ENCODE measurements at regions not wholly inside any gene's neighbourhood (a gene's known extent, or its start where the extent isn't known, plus 50 kb on each side); places are given as distances from the start of the nearest gene placed in this dataset.
"Not testable (repeated sequence)": the region's sequence is repeated elsewhere in the genome, so short reads cannot be mapped to it uniquely, and the experiment has no call there.

- ATAC-seq, result no peak
- TF ChIP-seq ZFP3 (CRISPR knock-in tag; IDR thresholded peaks at IDR 0.05), result no peak
- no peak for TF ChIP-seq TOX (CRISPR knock-in tag; IDR thresholded peaks at IDR 0.05; ENCODE audit: borderline replicate concordance)
- no peak for TF ChIP-seq ARNTL (CRISPR knock-in tag; IDR thresholded peaks at IDR 0.05; ENCODE audit: borderline replicate concordance, low read depth)
- TF ChIP-seq CSRNP3 (CRISPR knock-in tag; IDR thresholded peaks at IDR 0.05), result no peak
Observed at GRCh38 chr11:16587670-16588069, 150.8 kb upstream of the C11orf58 start.

- TF ChIP-seq ZNF8 (CRISPR knock-in tag; IDR thresholded peaks at IDR 0.05) (no peak), CSDC2 (CRISPR knock-in tag; IDR thresholded peaks at IDR 0.05) (no peak), ZNF565 (CRISPR knock-in tag; conservative IDR thresholded peaks at IDR 0.05; ENCODE audit: low read depth) (no peak), CSRNP3 (CRISPR knock-in tag; IDR thresholded peaks at IDR 0.05) (no peak), GLIS3 (CRISPR knock-in tag; IDR thresholded peaks at IDR 0.05) (no peak), TSHZ2 (CRISPR knock-in tag; IDR thresholded peaks at IDR 0.05) (no peak), BACH2 (CRISPR knock-in tag; IDR thresholded peaks at IDR 0.05; ENCODE audit: borderline replicate concordance) (no peak), ZC3H10 (CRISPR knock-in tag; IDR thresholded peaks at IDR 0.05) (no peak), PATZ1 (CRISPR knock-in tag; IDR thresholded peaks at IDR 0.05; ENCODE audit: borderline replicate concordance) (no peak), PPARA (CRISPR knock-in tag; IDR thresholded peaks at IDR 0.05; ENCODE audit: borderline replicate concordance) (no peak), TCF4 (CRISPR knock-in tag; IDR thresholded peaks at IDR 0.05; ENCODE audit: borderline replicate concordance) (no peak), ZFP3 (CRISPR knock-in tag; IDR thresholded peaks at IDR 0.05) (no peak), ARNTL (CRISPR knock-in tag; IDR thresholded peaks at IDR 0.05; ENCODE audit: borderline replicate concordance, low read depth) (no peak), TOX (CRISPR knock-in tag; IDR thresholded peaks at IDR 0.05; ENCODE audit: borderline replicate concordance) (no peak), ZFP30 (CRISPR knock-in tag; IDR thresholded peaks at IDR 0.05) (no peak), CREB5 (CRISPR knock-in tag; IDR thresholded peaks at IDR 0.05; ENCODE audit: low read depth) (no peak)
- ATAC-seq, result no peak
Observed at GRCh38 chr11:16584569-16584968, 153.9 kb upstream of the C11orf58 start.

- not testable (repeated sequence) for ATAC-seq
Observed at GRCh38 chr11:16581078-16581477, 157.4 kb upstream of the C11orf58 start.

- TF ChIP-seq ARNTL (CRISPR knock-in tag; IDR thresholded peaks at IDR 0.05; ENCODE audit: borderline replicate concordance, low read depth), result no peak
- ATAC-seq, result no peak
Observed at GRCh38 chr11:16577490-16577889, 161.0 kb upstream of the C11orf58 start.

- not testable (repeated sequence) for ATAC-seq
Observed at GRCh38 chr11:16574889-16575288, 163.6 kb upstream of the C11orf58 start.

All from SK-N-SH treated with all-trans-retinoic acid at 6 μM for 48 hours (cell line).